ENCODE measurements at regions not wholly inside any gene's neighbourhood (a gene's known extent, or its start where the extent isn't known, plus 50 kb on each side); places are given as distances from the start of the nearest gene placed in this dataset.
"Not testable (repeated sequence)": the region's sequence is repeated elsewhere in the genome, so short reads cannot be mapped to it uniquely, and the experiment has no call there.

GRCh38 chr2:111395350-111396128, 274.8 kb downstream of the BCL2L11 start:
- not testable (repeated sequence) for TF ChIP-seq ZFX (IDR thresholded peaks at IDR 0.05)
- TF ChIP-seq, protein P1, sequence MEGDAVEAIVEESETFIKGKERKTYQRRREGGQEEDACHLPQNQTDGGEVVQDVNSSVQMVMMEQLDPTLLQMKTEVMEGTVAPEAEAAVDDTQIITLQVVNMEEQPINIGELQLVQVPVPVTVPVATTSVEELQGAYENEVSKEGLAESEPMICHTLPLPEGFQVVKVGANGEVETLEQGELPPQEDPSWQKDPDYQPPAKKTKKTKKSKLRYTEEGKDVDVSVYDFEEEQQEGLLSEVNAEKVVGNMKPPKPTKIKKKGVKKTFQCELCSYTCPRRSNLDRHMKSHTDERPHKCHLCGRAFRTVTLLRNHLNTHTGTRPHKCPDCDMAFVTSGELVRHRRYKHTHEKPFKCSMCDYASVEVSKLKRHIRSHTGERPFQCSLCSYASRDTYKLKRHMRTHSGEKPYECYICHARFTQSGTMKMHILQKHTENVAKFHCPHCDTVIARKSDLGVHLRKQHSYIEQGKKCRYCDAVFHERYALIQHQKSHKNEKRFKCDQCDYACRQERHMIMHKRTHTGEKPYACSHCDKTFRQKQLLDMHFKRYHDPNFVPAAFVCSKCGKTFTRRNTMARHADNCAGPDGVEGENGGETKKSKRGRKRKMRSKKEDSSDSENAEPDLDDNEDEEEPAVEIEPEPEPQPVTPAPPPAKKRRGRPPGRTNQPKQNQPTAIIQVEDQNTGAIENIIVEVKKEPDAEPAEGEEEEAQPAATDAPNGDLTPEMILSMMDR (conservative IDR thresholded peaks at IDR 0.05) = not testable (repeated sequence)
